ENCODE measurements at regions not wholly inside any gene's neighbourhood (a gene's known extent, or its start where the extent isn't known, plus 50 kb on each side); places are given as distances from the start of the nearest gene placed in this dataset.

- TF ChIP-seq CTCF (conservative IDR thresholded peaks at IDR 0.05 in 1 of 2, IDR thresholded peaks at IDR 0.05 in 1 of 2; ENCODE audit: low read depth in 1 of 2, low read length in 2 of 2): no peak
- no peak for TF ChIP-seq EZH2 (IDR thresholded peaks at IDR 0.05; ENCODE audit: low read length, missing control alignments)
These were observed 622.9 kb upstream of the RBFOX1 start for GRCh38 chr16:6709736-6710135.

Measured in fibroblast of lung (primary cell).